OCI-LY7 (cell line): ENCODE measurements at regions not wholly inside any gene's neighbourhood (a gene's known extent, or its start where the extent isn't known, plus 50 kb on each side); places are given as distances from the start of the nearest gene placed in this dataset.

Experiments
- BruUV-seq: library from RNA; stranded (reverse); fragments of 400-500 nt; replicated peaks from 2 replicates; lab custom pipeline; 2021; lab: Mats Ljungman, UMichigan
- CTCF ChIA-PET: fragments of 300-600 bp; sonication (Branson Sonifier 250); formaldehyde crosslinking; loops from one replicate; lab custom pipeline; 2022; ENCODE audit warnings: antibody characterized with exemption; ENCODE audit not compliant: unreplicated experiment; lab: Charles Lee
- POLR2A ChIA-PET: fragments of 300-600 bp; sonication (Branson Sonifier 250); formaldehyde crosslinking; loops from one replicate; lab custom pipeline; 2022; ENCODE audit warnings: antibody characterized with exemption; lab: Charles Lee
- DNase-seq: peaks from one replicate; pipeline ENCODE4 v3.0.0-alpha.2; 2015; ENCODE audit warnings: low spot score
- H2AFZ ChIP-seq: fragments of 200-600 bp; sonication (generic), shearing (Covaris generic); 2 replicates; pipeline ENCODE4 v1.6.1; 2014; ENCODE audit warnings: mild to moderate bottlenecking, antibody characterized with exemption, low read length, moderate library complexity
- H3K27ac ChIP-seq: fragments of 200-600 bp; sonication (generic); 2 replicates; pipeline ENCODE4 v1.5.1; 2014; ENCODE audit warnings: mixed run types, low read depth, mild to moderate bottlenecking, moderate library complexity, low read length, inconsistent platforms; ENCODE audit not compliant: poor library complexity, severe bottlenecking
- H3K36me3 ChIP-seq: fragments of 200-600 bp; sonication (generic); 2 replicates; pipeline ENCODE4 v1.6.1; 2014; ENCODE audit warnings: mild to moderate bottlenecking, antibody characterized with exemption, low read length, moderate library complexity, mixed read lengths; ENCODE audit not compliant: insufficient read depth
- H3K4me1 ChIP-seq: fragments of 200-600 bp; sonication (generic); 2 replicates; pipeline ENCODE4 v1.5.1; 2014; ENCODE audit warnings: mild to moderate bottlenecking, low read length; ENCODE audit not compliant: insufficient read depth, poor library complexity, severe bottlenecking
- H3K4me2 ChIP-seq: fragments of 200-600 bp; sonication (generic); 2 replicates; pipeline ENCODE4 v1.6.1; 2014; ENCODE audit warnings: mild to moderate bottlenecking, low read length
- H3K4me3 ChIP-seq: fragments of 200-600 bp; sonication (generic); 2 replicates; pipeline ENCODE4 v1.5.1; 2014; ENCODE audit warnings: mild to moderate bottlenecking, low read depth, low read length; ENCODE audit not compliant: poor library complexity, severe bottlenecking
- H3K79me2 ChIP-seq: fragments of 200-600 bp; sonication (generic); 2 replicates; pipeline ENCODE4 v1.6.1; 2016; ENCODE audit warnings: low read depth, mild to moderate bottlenecking, low read length, moderate library complexity, mixed read lengths; ENCODE audit not compliant: insufficient read depth
- H3K9me2 ChIP-seq: fragments of 200-600 bp; sonication (generic); 2 replicates; pipeline ENCODE4 v1.6.1; 2016; ENCODE audit warnings: mild to moderate bottlenecking, low read length, mixed read lengths; ENCODE audit not compliant: insufficient read depth
- H3K9me3 ChIP-seq: fragments of 200-600 bp; sonication (generic); 2 replicates; pipeline ENCODE4 v1.6.1; 2014; ENCODE audit warnings: mild to moderate bottlenecking, mixed run types, low read length, mixed read lengths
- H4K20me1 ChIP-seq: fragments of 200-600 bp; sonication (generic); 2 replicates; pipeline ENCODE4 v1.6.1; 2014; ENCODE audit warnings: mild to moderate bottlenecking, antibody characterized with exemption, low read length, moderate library complexity, mixed read lengths; ENCODE audit not compliant: insufficient read depth
- EZH2phosphoT487 ChIP-seq: fragments of 200-600 bp; sonication (generic); IDR thresholded peaks from 2 replicates; pipeline ENCODE4 v1.6.1; 2018; ENCODE audit warnings: low read depth, borderline replicate concordance, mild to moderate bottlenecking, mixed run types, antibody characterized with exemption, low read length, moderate library complexity, mixed read lengths
- intact Hi-C: fragments of 100-400 bp; cut with micrococcal nuclease; formaldehyde crosslinking; loops from one replicate; pipeline ENCODE4 v1.10.0; 2022; ENCODE audit not compliant: unreplicated experiment
- TF ChIP-seq, protein P1 (sequence below): fragments of 200-600 bp; sonication (generic); conservative IDR thresholded peaks from 2 replicates; pipeline ENCODE4 v1.5.1; 2014; ENCODE audit warnings: mild to moderate bottlenecking, antibody characterized with exemption, low read length, moderate library complexity, mixed read lengths

DNA sequence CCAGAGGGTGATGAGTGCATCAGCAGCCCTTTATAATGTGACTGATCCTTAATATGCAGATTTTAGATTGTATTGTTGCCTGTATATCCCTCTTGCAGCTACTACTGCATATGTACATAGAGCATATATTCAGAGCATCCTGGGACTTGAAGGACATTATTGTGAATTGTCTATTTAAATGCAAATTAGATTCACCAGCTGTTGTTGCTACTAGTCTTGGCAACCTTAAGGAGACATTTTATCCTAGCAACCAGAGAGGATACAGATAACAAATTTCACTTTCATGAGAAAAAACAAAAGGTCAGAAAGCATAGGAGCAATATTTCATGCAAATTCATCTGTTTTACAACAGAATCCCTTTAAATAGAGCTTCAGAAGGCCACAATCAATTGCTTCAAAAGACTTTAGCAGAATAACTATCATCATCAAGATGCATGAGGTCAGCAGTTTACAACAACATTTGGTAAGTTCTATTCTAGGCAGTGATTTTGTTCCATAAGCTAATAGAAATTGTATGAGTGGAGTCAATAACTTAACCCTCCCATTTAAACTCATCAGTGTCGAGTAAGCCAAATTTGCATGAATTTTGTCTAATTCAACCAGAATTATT is 148.6 kb downstream of the GC start:
- intact Hi-C loops, result no loop called here
- H3K27ac ChIP-seq, result no peak overlapping the region
- TF ChIP-seq, protein P1, sequence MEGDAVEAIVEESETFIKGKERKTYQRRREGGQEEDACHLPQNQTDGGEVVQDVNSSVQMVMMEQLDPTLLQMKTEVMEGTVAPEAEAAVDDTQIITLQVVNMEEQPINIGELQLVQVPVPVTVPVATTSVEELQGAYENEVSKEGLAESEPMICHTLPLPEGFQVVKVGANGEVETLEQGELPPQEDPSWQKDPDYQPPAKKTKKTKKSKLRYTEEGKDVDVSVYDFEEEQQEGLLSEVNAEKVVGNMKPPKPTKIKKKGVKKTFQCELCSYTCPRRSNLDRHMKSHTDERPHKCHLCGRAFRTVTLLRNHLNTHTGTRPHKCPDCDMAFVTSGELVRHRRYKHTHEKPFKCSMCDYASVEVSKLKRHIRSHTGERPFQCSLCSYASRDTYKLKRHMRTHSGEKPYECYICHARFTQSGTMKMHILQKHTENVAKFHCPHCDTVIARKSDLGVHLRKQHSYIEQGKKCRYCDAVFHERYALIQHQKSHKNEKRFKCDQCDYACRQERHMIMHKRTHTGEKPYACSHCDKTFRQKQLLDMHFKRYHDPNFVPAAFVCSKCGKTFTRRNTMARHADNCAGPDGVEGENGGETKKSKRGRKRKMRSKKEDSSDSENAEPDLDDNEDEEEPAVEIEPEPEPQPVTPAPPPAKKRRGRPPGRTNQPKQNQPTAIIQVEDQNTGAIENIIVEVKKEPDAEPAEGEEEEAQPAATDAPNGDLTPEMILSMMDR, result no peak
- TF ChIP-seq EZH2phosphoT487, result no peak
- H2AFZ ChIP-seq, result no peak overlapping the region
- ChIA-PET CTCF (no interaction called here), POLR2A (no interaction called here)
- BruUV-seq, result no TSS peak
- no peaks in the 10 kb centered on the region for H3K36me3 ChIP-seq
- no peaks in the 10 kb centered on the region for H3K9me3 ChIP-seq
- DNase-seq, result no peak
- H3K79me2 ChIP-seq, result no peaks in the 10 kb centered on the region
- H4K20me1 ChIP-seq, result no peaks in the 10 kb centered on the region
- H3K4me2 ChIP-seq, result no peak overlapping the region
- H3K9me2 ChIP-seq, result no peaks in the 10 kb centered on the region
- H3K4me1 ChIP-seq, result no peaks in the 10 kb centered on the region
- H3K4me3 ChIP-seq, result no peak overlapping the region

DNA sequence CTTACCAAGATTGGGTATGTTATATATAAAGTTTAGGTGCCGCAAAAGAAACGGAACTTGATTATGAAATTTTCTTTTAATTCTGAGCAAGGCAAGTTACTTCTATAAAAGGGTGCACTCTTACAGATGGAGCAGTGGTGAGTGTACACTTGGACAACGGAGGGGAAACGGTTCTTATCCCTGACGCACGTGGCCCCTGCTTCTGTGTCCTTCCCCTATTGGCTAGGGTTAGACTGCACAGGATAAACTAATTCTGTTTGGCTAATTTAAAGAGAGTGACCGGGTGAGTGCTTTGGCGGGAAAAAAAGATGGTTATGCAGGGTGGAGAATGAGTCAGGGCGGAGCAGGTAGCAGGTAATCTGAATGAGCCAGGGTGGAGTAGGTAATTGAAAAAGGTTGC is 149.5 kb downstream of the GC start:
- TF ChIP-seq, protein P1, result no peak
- no peak for TF ChIP-seq EZH2phosphoT487
- H3K9me2 ChIP-seq, result no peaks in the 10 kb centered on the region
- no peak for DNase-seq
- no peak overlapping the region for H3K27ac ChIP-seq
- no peak overlapping the region for H2AFZ ChIP-seq
- H3K9me3 ChIP-seq, result no peaks in the 10 kb centered on the region
- H3K36me3 ChIP-seq, result no peaks in the 10 kb centered on the region
- no TSS peak for BruUV-seq
- H3K79me2 ChIP-seq, result no peaks in the 10 kb centered on the region
- intact Hi-C loops, result no loop called here
- ChIA-PET POLR2A (no interaction called here), CTCF (no interaction called here)
- no peak overlapping the region for H3K4me3 ChIP-seq
- H3K4me2 ChIP-seq, result no peak overlapping the region
- no peaks in the 10 kb centered on the region for H3K4me1 ChIP-seq
- no peaks in the 10 kb centered on the region for H4K20me1 ChIP-seq

DNA sequence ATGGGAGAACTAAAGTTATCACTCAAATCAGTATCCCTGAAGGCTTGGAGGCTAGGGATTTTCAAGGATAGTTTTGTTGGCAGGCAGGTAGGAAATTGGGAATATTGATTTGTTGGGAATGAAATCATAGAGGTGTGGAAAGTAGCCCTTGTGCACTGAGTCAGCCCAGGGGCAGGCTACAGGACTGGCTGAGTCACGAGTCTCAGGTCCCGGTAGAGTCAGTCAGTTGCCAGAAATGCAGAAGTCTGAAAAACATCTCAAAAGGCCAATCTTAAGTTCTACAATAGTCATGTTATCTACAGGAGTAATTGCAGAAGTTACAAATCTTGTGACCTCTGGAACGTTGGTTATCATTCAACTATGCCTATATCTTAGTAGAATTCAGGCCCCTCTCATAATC is 153.1 kb downstream of the GC start:
- Histone ChIP-seq H3K27ac (no peak overlapping the region), H3K4me2 (no peak overlapping the region), H3K79me2 (no peaks in the 10 kb centered on the region), H4K20me1 (no peaks in the 10 kb centered on the region), H3K4me1 (no peaks in the 10 kb centered on the region), H2AFZ (no peak overlapping the region), H3K36me3 (no peaks in the 10 kb centered on the region), H3K9me3 (no peaks in the 10 kb centered on the region), H3K9me2 (no peaks in the 10 kb centered on the region), H3K4me3 (no peak overlapping the region)
- no peak for DNase-seq
- no peak for TF ChIP-seq EZH2phosphoT487
- TF ChIP-seq, protein P1, result no peak
- BruUV-seq, result no TSS peak
- ChIA-PET POLR2A (no interaction called here), CTCF (no interaction called here)
- intact Hi-C loops, result no loop called here
